Transverse colon (tissue), 4 donors: ENCODE measurements at regions not wholly inside any gene's neighbourhood (a gene's known extent, or its start where the extent isn't known, plus 50 kb on each side); places are given as distances from the start of the nearest gene placed in this dataset.

Experiments
- EP300 ChIP-seq: sonication (generic); formaldehyde crosslinking; IDR thresholded peaks from one replicate; pipeline ENCODE4 v1.6.1; 2017; ENCODE audit warnings: antibody characterized with exemption, low read depth
- POLR2A ChIP-seq: fragments of 450-650 bp; IDR thresholded peaks from one replicate; pipeline ENCODE4 v1.6.1; 2016; ENCODE audit warnings: antibody characterized with exemption, mild to moderate bottlenecking, moderate library complexity
- POLR2AphosphoS5 ChIP-seq, 3 donors: sonication (generic); formaldehyde crosslinking; IDR thresholded peaks; one replicate each; pipeline ENCODE4 v1.6.1; 2016; ENCODE audit warnings: antibody characterized with exemption in 3 of 3
- TF ChIP-seq, protein P1 (sequence below), 5 experiments: fragments of 200-600 bp in 3 of 5; fragments of 450-650 bp in 2 of 5; sonication (generic) in 3 of 5; IDR thresholded peaks; 1 replicate in 2 of 5; 2 replicates in 3 of 5; pipeline ENCODE4 v1.5.1; 2016 to 2017; ENCODE audit warnings: antibody characterized with exemption in 5 of 5, inconsistent platforms in 3 of 5, mild to moderate bottlenecking in 2 of 5, moderate library complexity in 1 of 5

GRCh38 chr7:22640269-22640668 lies 86.7 kb upstream of the IL6 start:
- no peak for TF ChIP-seq POLR2A
- TF ChIP-seq, protein P1, sequence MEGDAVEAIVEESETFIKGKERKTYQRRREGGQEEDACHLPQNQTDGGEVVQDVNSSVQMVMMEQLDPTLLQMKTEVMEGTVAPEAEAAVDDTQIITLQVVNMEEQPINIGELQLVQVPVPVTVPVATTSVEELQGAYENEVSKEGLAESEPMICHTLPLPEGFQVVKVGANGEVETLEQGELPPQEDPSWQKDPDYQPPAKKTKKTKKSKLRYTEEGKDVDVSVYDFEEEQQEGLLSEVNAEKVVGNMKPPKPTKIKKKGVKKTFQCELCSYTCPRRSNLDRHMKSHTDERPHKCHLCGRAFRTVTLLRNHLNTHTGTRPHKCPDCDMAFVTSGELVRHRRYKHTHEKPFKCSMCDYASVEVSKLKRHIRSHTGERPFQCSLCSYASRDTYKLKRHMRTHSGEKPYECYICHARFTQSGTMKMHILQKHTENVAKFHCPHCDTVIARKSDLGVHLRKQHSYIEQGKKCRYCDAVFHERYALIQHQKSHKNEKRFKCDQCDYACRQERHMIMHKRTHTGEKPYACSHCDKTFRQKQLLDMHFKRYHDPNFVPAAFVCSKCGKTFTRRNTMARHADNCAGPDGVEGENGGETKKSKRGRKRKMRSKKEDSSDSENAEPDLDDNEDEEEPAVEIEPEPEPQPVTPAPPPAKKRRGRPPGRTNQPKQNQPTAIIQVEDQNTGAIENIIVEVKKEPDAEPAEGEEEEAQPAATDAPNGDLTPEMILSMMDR (IDR thresholded peaks at IDR 0.05) = no peak
- no peak for TF ChIP-seq POLR2AphosphoS5 (IDR thresholded peaks at IDR 0.05)
- TF ChIP-seq EP300 = no peak
